ENCODE measurements at regions not wholly inside any gene's neighbourhood (a gene's known extent, or its start where the extent isn't known, plus 50 kb on each side); places are given as distances from the start of the nearest gene placed in this dataset.

- TF ChIP-seq TSHZ2 (CRISPR knock-in tag; IDR thresholded peaks at IDR 0.05): no peak
- no peak for TF ChIP-seq OSR1 (CRISPR knock-in tag; IDR thresholded peaks at IDR 0.05)
- TF ChIP-seq GLIS3 (CRISPR knock-in tag; IDR thresholded peaks at IDR 0.05): no peak
- TF ChIP-seq, protein P1, sequence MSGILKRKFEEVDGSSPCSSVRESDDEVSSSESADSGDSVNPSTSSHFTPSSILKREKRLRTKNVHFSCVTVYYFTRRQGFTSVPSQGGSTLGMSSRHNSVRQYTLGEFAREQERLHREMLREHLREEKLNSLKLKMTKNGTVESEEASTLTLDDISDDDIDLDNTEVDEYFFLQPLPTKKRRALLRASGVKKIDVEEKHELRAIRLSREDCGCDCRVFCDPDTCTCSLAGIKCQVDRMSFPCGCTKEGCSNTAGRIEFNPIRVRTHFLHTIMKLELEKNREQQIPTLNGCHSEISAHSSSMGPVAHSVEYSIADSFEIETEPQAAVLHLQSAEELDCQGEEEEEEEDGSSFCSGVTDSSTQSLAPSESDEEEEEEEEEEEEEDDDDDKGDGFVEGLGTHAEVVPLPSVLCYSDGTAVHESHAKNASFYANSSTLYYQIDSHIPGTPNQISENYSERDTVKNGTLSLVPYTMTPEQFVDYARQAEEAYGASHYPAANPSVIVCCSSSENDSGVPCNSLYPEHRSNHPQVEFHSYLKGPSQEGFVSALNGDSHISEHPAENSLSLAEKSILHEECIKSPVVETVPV (CRISPR knock-in tag; IDR thresholded peaks at IDR 0.05): no peak
- TF ChIP-seq, protein P2, sequence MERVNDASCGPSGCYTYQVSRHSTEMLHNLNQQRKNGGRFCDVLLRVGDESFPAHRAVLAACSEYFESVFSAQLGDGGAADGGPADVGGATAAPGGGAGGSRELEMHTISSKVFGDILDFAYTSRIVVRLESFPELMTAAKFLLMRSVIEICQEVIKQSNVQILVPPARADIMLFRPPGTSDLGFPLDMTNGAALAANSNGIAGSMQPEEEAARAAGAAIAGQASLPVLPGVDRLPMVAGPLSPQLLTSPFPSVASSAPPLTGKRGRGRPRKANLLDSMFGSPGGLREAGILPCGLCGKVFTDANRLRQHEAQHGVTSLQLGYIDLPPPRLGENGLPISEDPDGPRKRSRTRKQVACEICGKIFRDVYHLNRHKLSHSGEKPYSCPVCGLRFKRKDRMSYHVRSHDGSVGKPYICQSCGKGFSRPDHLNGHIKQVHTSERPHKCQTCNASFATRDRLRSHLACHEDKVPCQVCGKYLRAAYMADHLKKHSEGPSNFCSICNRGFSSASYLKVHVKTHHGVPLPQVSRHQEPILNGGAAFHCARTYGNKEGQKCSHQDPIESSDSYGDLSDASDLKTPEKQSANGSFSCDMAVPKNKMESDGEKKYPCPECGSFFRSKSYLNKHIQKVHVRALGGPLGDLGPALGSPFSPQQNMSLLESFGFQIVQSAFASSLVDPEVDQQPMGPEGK (CRISPR knock-in tag; IDR thresholded peaks at IDR 0.05; ENCODE audit: borderline replicate concordance): no peak
- TF ChIP-seq ISL1 (CRISPR knock-in tag; IDR thresholded peaks at IDR 0.05): no peak
- TF ChIP-seq SNAI2 (CRISPR knock-in tag; IDR thresholded peaks at IDR 0.05): no peak
- TF ChIP-seq PPARA (CRISPR knock-in tag; IDR thresholded peaks at IDR 0.05; ENCODE audit: borderline replicate concordance): no peak
- TF ChIP-seq ZC3H10 (CRISPR knock-in tag; IDR thresholded peaks at IDR 0.05): no peak
- ATAC-seq: no peak
Observed at GRCh38 chr5:163607256-163607655, 101.8 kb downstream of the MAT2B start.

GRCh38 chr5:163608621-163609020 is 103.2 kb downstream of the MAT2B start:
- TF ChIP-seq GLIS3 (CRISPR knock-in tag; IDR thresholded peaks at IDR 0.05): no peak
- ATAC-seq: no peak

- no peak for ATAC-seq
Observed at GRCh38 chr5:163609910-163610309, 104.5 kb downstream of the MAT2B start.

More at GRCh38 chr5:163609910-163610309, 104.5 kb downstream of the MAT2B start:
- TF ChIP-seq RARB (CRISPR knock-in tag; IDR thresholded peaks at IDR 0.05): no peak
- TF ChIP-seq ZNF8 (CRISPR knock-in tag; IDR thresholded peaks at IDR 0.05): no peak
- no peak for TF ChIP-seq ZC3H10 (CRISPR knock-in tag; IDR thresholded peaks at IDR 0.05)
- no peak for TF ChIP-seq ESRRG (CRISPR knock-in tag; IDR thresholded peaks at IDR 0.05)
- no peak for TF ChIP-seq ZNF70 (CRISPR knock-in tag; IDR thresholded peaks at IDR 0.05)
- TF ChIP-seq, protein P2 (CRISPR knock-in tag; IDR thresholded peaks at IDR 0.05; ENCODE audit: borderline replicate concordance): no peak
- no peak for TF ChIP-seq TCF4 (CRISPR knock-in tag; IDR thresholded peaks at IDR 0.05; ENCODE audit: borderline replicate concordance)
- no peak for TF ChIP-seq OSR1 (CRISPR knock-in tag; IDR thresholded peaks at IDR 0.05)
- no peak for TF ChIP-seq ZFP30 (CRISPR knock-in tag; IDR thresholded peaks at IDR 0.05)
- no peak for TF ChIP-seq CSDC2 (CRISPR knock-in tag; IDR thresholded peaks at IDR 0.05)
- TF ChIP-seq TOX (CRISPR knock-in tag; IDR thresholded peaks at IDR 0.05; ENCODE audit: borderline replicate concordance): no peak
- no peak for TF ChIP-seq ZFP3 (CRISPR knock-in tag; IDR thresholded peaks at IDR 0.05)
- no peak for TF ChIP-seq ISL1 (CRISPR knock-in tag; IDR thresholded peaks at IDR 0.05)
- TF ChIP-seq BACH2 (CRISPR knock-in tag; IDR thresholded peaks at IDR 0.05; ENCODE audit: borderline replicate concordance): no peak
- TF ChIP-seq, protein P3, sequence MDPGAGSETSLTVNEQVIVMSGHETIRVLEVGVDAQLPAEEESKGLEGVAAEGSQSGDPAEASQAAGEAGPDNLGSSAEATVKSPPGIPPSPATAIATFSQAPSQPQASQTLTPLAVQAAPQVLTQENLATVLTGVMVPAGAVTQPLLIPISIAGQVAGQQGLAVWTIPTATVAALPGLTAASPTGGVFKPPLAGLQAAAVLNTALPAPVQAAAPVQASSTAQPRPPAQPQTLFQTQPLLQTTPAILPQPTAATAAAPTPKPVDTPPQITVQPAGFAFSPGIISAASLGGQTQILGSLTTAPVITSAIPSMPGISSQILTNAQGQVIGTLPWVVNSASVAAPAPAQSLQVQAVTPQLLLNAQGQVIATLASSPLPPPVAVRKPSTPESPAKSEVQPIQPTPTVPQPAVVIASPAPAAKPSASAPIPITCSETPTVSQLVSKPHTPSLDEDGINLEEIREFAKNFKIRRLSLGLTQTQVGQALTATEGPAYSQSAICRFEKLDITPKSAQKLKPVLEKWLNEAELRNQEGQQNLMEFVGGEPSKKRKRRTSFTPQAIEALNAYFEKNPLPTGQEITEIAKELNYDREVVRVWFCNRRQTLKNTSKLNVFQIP (CRISPR knock-in tag; IDR thresholded peaks at IDR 0.05; ENCODE audit: borderline replicate concordance, low read depth): no peak
- TF ChIP-seq, protein P4, sequence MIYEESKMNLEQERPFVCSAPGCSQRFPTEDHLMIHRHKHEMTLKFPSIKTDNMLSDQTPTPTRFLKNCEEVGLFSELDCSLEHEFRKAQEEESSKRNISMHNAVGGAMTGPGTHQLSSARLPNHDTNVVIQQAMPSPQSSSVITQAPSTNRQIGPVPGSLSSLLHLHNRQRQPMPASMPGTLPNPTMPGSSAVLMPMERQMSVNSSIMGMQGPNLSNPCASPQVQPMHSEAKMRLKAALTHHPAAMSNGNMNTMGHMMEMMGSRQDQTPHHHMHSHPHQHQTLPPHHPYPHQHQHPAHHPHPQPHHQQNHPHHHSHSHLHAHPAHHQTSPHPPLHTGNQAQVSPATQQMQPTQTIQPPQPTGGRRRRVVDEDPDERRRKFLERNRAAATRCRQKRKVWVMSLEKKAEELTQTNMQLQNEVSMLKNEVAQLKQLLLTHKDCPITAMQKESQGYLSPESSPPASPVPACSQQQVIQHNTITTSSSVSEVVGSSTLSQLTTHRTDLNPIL (CRISPR knock-in tag; IDR thresholded peaks at IDR 0.05; ENCODE audit: low read depth): no peak
- TF ChIP-seq TSHZ2 (CRISPR knock-in tag; IDR thresholded peaks at IDR 0.05): no peak
- no peak for TF ChIP-seq ZNF565 (CRISPR knock-in tag; conservative IDR thresholded peaks at IDR 0.05; ENCODE audit: low read depth)
- TF ChIP-seq ARNTL (CRISPR knock-in tag; IDR thresholded peaks at IDR 0.05; ENCODE audit: borderline replicate concordance, low read depth): no peak
- no peak for TF ChIP-seq PPARA (CRISPR knock-in tag; IDR thresholded peaks at IDR 0.05; ENCODE audit: borderline replicate concordance)

Measured in SK-N-SH treated with all-trans-retinoic acid at 6 μM for 48 hours (cell line).